ENCODE measurements at regions not wholly inside any gene's neighbourhood (a gene's known extent, or its start where the extent isn't known, plus 50 kb on each side); places are given as distances from the start of the nearest gene placed in this dataset.

DNA sequence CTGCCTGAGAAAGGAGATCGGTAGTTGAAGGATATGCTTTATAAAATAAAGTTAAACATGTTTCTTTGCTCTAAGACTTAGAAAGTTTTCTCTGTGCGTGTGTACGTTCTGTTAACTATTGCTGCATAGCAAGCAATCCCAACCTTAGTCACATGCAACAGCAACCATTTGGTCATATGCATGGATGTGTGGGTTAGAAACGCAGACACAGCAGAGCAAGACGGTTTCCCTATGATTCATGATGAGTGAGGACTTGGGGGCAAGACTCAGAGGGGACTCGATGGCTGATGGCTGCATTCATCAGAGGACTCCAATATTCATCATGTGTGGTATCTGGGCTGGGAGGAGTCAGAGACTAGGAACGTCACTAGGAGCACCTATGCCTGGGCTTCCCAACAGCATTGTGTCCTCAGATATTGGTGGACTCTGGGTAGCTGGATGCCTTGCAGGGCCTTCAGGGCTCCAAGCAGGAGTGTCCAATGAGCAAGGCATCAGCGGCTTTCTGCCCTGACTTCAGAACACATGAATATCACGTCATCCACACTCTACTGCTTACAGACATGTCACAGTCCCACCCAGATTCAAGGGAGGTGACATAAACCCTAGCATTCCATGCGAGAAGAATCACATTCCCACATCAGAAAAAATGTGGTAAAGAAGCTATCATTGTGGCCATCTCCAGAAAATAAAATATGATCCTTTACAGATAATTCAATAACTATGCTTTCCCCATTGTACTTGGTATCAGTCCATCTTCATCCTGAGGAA is 731.2 kb downstream of the TNS3 start:
- no peak for DNase-seq

DNA sequence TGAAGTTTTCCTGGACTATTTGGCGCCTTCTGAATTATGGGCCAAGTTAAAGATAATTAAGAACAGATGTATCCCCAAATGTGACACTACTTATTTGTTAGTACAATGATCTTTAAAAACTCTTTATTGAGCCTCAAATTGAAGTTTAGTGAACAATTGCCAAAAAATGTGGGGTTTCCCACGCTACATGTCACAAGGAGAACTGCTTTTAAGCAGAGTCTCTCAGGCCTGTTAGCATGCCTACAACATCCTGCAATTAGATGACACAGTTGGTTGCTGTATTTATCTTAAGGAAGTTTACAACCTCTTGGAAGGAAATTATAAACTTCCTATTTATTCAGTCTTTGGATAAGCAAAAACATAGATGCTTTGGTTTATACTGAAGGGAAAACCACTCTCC is 733.0 kb downstream of the TNS3 start:
- DNase-seq: no peak

DNA sequence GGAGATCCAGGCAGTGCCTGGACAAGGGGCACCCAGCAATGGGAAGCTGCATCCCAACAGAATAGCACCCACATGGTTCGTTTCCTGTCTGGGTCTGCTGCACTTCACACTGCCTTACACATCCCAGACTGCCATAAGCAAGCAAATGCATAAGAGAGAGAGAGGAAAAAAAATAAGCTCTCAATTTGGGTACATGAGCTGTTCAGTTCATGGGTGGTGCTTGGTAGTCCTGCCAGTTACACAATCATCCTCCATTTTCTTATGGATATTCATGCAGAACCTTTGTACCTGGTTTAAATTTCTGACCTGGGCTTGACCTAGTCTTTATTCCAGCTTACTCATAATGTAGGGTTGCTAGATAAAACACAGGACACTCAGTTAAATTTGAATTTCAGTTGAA is 733.6 kb downstream of the TNS3 start:
- no peak for DNase-seq

DNA sequence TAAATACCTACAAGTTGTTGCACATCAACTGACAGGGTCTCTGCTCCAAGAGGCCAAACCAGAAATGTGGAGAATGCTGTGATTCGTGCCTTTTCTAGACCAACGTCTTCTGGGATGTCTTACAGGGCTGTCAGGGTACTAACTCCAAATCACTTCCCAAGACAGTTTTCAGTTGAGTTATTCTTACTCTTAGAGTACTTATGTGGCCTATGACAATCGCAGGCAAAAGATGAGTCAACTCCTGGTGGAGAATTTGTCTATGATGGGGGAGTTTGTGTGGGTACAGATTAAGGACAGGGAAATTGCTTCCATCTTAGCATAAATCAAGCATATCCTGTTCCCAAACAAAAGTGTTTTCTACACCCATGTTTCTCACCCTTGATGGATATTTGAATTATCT is 734.8 kb downstream of the TNS3 start:
- no peak for DNase-seq

DNA sequence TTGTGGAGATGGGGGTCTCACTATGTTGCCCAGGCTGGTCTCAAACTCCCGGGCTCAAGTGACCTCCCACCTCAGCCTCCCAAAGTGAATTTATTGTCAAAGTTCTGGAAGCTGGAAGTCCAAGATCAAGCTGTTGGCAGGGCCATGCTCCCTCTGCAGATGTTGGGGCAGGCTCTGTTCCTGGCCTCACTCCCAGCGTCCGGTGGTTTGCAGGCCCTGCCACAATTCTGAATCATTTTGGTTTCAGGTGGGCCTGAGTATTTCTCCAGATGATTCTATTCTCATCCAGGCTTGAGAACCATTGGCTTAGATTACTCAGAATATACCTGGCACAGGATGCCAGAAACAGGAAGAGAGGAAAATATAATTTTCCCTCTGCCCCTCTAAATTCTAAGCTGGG is 737.4 kb downstream of the TNS3 start:
- DNase-seq: no peak

DNA sequence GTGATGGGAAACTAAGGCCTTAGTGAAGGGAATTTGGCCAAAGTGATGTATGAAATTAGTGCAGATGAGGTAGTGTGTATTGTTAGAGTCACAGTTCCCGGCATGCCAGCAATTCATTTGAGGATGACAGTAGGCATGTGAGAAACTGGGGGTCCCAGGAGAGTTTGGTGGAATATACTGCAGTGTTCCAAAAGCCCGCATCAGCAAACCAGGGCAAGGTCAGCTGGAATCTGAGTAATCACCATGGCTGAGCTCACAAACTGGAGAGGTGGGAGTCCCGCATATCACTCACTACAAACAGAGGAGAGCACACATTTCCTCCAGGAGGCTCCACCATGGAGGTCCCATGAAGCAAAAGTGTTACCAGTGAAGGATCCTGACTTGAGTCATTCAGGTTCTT is 740.7 kb downstream of the TNS3 start:
- no peak for DNase-seq

DNA sequence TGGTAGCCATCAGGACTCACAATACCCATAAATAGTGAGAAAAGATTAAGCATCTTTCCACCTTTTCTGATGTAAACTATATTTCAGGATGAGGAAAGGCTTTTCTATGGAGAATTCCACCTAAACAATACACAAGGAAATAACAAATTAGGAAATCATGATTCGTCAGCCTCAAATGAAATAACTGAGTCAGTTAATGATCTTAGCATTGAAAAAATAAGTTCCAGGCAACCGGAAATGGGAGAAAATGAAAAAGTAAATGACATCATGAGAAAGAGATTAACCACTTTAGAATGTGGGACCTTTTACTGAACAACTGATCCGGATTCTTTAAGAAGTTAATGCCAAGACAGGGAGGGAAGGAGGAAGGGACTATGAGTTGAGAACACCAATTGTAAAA is 742.3 kb downstream of the TNS3 start:
- DNase-seq: no peak

DNA sequence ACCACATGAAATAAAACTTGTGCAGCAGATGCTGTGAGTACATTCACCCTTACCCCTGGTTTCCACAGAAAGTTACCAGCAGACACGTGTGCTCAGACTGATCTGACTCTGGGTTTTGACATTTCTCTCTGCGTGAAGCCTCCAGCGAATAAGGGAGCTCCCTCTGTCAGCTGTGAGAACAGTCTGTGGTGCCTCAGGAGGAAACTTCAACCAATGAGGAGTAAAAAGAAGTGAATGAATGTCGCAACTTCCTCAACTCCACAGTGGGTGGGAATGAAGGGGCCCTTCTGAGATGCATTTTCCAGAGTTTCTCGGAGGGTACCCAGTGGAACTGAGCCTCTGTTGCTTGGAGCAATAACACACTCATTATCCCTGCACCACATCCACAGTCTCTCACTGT is 743.4 kb downstream of the TNS3 start:
- DNase-seq: no peak

DNA sequence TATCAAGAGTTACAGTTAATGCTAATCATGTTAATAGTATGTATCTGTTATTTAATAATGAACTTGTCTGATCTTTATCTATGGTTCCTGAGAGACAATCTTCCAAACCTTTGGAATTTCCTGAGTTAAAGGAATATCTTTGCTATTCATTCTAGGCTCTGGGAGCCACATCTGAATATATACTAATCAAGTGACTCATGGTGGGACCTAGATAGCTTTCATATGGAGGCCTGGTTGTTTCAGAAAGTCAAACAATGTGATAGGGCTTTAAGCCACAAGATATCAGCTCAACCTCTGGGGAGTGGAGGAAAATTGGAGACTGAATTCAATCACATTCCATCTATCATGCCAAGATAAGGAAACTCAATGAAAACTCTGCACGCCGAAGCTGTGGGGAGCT is 746.4 kb downstream of the TNS3 start:
- DNase-seq: no peak

DNA sequence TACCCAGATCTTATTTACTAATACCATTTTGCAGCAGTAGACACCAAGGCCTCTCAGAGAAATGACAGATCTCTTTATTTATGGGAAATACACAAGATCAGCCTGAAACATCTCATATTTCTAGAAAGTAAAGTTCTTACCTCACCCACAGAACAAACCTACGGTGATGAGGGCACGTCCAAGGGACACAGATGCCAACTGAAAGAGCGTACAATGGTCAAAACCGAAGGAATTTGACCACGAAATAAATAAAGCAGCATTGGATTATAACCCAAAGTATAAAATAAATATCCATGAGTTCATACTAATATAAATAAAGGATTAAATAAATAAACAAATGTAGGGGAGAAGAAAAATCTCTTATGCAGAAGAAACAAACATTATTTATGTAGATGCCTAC is 747.0 kb downstream of the TNS3 start:
- no peak for DNase-seq

DNA sequence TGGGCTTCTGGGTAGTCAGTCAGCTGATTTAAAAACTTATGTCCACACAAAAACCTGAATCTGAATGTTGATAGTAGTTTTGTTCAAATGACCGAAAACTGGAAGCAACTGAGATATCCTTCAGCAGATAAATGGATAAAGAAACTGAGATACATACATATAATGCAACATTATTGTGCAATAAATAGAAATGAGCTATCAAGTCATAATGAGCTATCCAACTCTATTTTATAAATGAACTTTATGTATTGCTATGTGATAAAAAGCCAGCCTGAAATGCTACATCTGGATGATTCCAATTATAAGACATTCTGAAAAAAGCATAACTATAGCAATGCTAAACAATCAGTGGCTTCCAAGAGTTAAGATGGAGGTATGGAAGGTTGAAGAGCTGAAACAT is 748.7 kb downstream of the TNS3 start:
- no peak for DNase-seq

DNA sequence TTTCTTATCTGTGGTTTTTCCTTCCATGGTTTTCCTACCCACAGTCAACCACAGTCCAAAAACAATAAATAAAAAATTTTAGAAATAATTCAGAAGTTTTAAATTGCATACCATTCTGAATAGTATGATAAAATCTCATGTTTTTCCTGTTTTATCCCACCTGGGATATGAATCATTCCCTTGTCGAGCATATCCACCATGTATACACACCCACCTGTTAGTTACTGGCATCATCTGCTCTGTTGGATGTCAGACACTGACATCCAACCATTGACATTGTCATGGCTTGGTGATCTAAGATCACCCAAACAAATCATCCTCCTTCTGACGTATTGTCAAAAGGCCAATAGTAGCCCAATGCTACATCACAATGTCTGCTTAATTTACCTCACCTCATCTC is 749.8 kb downstream of the TNS3 start:
- no peak for DNase-seq

DNA sequence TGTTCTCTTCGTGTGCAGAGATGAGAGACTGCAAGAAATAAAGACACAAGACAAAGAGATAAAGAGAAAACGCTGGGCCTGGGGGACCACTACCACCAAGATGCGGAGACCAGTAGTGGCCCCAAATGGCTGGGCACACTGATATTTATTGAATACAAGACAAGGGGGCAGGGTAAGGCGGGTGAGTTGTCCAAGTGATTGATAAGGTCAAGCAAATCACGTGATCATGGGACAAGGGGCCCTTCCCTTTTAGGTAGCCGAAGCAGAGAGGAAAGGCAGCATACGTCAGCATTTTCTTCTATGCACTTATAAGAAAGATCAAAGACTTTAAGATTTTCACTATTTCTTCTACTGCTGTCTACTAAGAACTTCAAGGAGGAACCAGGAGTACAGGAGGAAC is 762.1 kb downstream of the TNS3 start:
- no peak for DNase-seq

DNA sequence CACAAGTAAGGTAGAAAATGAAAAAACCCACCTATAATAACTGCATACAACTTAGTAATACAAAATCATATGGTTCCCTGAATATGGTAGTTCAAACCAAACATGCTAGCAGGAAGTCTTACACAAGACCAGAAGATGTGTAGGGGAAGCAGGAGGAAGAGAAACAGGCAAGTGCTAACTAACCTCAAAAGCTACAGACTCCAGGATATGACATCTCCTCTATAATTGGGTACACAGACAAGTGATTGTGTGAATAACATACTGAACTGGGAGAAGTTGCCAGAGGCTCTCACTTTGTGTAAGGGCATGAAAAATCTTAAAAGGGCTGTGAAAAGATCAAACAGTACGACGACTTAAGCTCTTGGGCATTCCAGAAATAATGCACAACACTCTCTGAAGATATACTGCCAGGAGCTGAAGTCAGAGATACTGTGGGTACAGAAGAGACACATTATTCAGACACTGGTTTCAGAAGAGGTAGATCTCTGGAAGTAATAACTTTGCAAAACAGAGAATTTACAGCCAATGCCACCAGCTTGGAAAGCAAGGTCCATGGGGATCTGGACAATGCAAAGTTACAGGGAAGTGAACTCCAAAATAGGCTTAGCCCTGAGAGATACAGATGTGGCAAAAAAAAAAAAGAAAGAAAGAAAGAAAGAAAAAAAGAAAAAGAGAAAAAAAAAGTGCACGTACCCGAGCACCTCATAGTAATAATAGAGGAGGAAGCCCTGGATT is 767.2 kb downstream of the TNS3 start:
- DNase-seq: no peak

DNA sequence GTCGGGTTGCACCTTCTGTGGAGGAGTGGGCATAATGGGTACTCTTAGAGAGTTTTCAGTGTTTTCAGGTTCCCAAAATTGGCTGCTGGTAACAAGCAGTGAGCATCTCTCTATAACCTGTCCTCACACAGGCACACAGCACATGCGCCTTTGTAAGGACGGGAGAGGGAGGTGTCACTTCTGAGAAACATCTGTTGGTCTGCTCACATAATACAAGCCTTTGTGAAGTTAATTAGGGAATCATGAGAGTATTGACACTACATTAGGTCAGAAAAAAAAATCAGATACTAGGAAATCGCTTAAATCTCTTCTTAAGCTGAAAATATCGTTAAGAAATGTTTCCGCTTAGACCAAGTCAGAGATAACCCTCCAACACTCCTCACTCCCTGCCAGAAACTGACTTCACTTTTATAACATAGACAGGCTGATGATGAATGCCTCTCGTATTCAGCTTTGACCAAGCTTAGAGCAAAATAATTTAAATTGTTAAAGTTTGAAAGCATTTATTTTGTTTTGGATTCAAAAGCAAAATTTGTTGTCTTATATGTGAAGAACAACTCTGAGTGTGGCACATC is 769.7 kb downstream of the TNS3 start:
- DNase-seq: no peak

DNA sequence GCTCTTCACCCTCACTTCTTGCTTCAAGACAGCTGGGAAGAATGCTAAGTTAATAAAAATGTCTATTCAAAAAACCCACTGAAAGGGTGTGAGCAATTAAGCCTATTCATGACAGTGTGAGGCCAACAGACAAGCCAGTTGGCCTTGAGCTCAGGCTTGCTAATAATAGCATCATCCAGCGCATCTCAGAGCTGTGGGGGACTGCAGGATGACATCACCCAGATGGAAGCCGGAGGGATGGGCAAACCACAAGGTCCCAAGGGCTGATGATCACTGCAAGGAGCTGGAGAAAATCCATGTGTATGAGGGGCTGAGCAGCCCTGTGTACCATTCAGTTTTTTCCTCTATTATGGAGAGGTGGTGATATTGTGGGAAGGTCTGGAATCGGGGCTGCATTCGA is 770.4 kb downstream of the TNS3 start:
- no peak for DNase-seq

DNA sequence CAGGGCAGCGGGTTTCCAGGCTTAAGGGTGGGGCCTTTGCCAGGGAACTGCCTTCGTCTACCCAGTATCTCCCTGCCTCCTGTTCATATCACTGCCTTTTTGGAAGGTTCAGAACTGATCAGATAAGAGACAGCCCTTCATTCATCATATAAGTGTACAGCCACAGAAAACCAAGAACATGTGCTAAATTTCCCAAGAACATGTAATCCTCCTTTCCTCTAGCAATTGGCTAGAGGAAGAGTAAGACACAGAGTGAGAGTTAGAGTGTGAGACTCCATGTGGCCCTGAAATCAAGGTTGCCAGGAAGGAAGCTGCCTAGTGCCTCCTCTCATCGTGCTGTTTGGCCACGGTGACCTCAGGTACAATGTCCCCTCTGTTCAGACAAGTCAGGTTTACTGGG is 770.9 kb downstream of the TNS3 start:
- no peak for DNase-seq

DNA sequence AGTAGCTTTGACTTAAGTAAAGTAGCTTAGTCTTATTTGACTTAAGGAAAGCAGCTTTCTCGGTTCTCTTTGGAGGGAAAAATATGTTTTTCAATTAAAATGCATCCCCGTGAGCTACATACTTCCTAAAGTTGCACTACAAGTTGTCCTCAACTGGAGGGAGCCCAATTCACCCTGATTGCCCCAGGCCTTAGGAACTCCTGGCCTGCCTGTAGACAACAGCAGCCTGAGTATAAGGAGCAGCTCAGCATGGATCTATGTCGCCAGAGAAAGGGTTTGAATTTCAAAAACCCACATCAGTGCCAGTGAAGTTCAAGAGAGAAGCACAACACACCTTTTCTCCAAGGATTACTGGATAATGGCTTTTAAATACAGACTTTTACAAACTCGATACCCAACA is 772.0 kb downstream of the TNS3 start:
- DNase-seq: no peak

DNA sequence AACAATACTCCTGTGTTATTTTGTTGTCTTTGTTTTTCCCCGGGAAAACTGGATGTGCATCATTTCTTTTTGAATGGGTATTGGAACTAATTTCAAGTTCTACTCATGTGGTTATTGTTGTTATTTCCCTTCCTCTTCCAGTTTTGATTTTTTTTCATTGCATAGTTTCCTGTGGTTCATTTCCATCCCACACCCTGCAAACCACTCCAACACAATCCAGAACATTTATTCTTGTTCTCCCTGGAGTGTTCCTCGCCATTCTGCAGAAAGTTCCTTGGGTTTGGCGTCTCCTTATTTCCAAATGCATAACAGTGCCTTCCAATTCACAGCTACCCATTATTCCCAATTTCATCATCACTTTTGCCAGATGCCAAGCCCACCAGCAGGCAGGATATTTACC is 775.1 kb downstream of the TNS3 start:
- DNase-seq: no peak

DNA sequence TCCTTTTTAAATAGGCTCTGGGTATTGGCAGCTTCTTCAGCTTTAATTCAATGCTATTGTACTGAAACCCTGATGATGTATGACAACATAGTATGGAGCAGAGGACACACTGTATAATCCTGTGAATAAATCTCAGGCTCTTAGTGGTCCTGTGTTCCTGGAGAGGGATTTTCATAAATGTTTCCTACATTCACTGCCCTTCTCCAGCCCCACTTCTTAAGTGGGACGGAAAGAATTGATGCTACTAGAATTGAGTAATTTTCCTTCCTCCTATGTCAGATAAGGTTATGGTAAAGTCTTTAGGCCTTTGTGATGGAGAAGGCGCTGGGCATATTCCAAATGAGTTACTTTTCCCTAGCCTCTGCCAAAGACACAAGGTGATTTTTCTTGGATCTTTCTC is 779.4 kb downstream of the TNS3 start:
- no peak for DNase-seq

DNA sequence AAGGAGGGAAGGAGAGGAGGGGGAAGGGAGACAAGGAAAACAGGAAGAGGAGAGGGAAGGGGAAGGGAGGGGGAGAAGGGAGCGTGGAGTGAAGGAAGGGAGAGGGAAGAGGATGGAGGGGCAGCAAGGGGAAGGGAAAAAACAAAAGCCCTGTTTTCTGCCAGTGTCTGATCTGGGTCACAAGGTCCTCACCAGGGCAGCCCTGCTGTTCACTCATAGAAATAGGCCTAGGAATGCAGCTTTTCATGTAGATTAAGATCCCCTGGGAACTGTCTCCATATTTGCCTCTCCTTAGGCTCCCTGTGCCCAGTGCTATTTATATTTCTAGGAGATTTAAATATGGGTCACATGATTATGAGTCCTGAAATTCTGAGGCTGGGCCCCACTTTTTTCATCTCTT is 790.7 kb downstream of the TNS3 start:
- DNase-seq: no peak

DNA sequence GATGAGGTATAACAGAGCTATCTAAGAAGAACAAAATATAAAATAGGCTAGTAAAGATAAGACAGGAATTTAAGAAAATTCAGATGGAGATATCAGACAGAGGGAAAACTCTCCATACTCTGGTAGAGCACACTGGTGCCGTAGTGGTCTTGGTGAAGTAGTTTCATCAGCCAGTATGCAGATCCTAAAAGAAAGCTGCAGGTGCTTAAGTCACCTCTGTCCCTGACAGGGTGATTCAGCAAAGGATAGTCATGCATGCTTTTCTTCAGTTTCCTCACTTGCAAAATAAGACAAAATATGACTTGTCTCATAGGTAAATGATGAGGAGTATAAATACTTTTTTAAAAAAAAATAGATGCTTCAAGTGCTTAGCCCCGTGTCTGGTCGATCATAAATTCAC is 794.9 kb downstream of the TNS3 start:
- DNase-seq: no peak

DNA sequence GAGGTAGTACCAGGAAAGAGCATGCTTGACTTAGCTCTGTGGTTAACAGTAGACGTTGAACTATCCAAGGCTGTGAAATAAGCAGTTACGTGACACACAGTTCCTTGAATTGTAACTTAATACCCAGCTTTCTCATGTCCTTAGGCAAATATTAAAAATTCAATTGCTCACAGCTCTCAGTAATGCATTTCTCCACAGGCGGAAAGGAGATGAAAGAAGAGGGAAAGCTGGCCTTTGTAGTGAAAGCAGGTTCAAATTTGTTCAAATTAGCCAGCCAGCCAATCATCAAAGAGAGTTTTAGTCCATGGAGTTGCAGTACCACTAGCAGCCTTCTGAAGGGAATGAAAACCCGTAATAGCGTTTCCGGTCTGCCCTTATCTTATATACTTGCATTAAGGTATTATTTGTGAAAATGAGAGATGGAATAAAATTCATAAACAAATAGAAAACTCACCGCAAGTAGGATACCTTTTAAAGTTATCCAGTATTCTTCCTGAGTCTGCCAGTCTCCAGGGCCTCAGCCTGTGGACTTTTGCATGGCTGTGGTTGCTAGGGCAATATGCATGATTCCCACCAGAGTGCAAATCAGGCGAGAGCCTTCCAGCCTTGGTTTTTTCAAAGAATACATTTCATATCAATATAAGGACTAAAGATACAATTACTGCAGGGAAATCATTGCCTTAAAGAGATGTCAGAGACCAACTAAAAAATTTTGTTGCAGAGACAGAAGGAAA is 795.5 kb downstream of the TNS3 start:
- DNase-seq: no peak

DNA sequence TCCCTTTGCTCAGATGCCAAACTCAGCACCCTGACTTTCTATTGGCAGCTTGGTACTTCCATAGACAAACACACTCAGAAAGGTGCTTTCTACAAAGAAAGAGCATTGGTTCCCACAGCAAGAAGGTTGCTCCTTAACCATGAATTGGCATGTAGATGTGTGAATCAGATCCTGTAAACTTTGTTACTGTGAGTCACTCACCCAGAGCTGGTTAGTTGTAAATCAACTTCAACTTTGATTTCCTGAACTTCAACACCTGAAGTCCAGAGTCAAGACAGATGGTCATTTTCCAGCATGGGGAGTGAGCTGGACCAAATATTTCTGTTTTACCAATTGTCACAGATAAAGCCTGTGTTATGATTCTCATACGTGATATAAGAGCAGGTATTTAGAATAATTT is 797.2 kb downstream of the TNS3 start:
- no peak for DNase-seq
